NB4 (cell line): ENCODE measurements at regions not wholly inside any gene's neighbourhood (a gene's known extent, or its start where the extent isn't known, plus 50 kb on each side); places are given as distances from the start of the nearest gene placed in this dataset.

Experiments used
- DNase-seq: peaks from one replicate; pipeline ENCODE4 v3.0.0; 2010; ENCODE audit warnings: low read depth
- H3K4me3 ChIP-seq: one replicate; pipeline ENCODE4 v1.5.1; 2011; ENCODE audit warnings: mild to moderate bottlenecking, low read depth, low read length, moderate library complexity
- MYC ChIP-seq: IDR thresholded peaks from 2 replicates; pipeline ENCODE4 v1.6.1; 2011; ENCODE audit warnings: low read depth, low read length
- POLR2A ChIP-seq: IDR thresholded peaks from 2 replicates; pipeline ENCODE4 v1.6.1; 2011; ENCODE audit warnings: mild to moderate bottlenecking; ENCODE audit not compliant: insufficient read length; ENCODE audit errors: extremely low read depth
- TF ChIP-seq, protein P1 (sequence below): IDR thresholded peaks from one replicate; pipeline ENCODE4 v1.5.1; 2012; ENCODE audit warnings: low read depth, low read length
- TF ChIP-seq, protein P2 (sequence below): IDR thresholded peaks from 2 replicates; pipeline ENCODE4 v1.6.1; 2011; ENCODE audit warnings: low read depth, low read length

DNA sequence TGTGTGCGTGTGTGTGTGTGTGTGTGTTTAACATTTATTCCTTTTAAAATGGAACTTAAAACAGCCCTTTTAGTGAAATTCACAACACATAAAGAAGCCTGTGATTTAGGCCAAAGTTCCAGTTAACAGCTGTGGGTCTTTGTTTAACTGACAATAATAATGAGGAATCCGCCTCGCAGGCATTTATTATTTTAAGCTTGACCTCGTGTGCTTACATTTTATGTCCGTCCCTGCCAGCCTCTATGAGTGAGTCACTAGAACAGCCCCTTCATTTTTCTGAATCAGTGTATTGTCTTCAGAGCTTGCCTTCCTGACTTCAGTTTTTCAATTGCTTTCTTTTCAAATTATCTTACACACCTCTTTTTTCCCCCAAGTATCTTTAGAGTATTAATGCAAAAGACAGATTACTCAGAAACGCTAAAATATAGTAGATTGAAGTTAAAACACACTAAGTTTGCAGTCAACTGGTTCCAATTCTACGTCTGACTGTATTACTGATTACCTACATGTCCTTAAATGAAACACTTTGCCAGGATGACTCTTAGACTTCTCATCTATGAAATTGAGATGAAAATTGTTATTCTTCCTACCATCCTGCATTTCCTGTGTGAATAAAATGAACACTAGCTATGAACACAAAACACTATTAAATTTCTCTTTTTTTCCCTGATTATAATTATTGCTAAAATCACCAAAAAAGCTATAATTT lies 319.6 kb upstream of the HS3ST1 start:
- no peak for TF ChIP-seq MYC
- TF ChIP-seq POLR2A, result no peak
- TF ChIP-seq, protein P1, sequence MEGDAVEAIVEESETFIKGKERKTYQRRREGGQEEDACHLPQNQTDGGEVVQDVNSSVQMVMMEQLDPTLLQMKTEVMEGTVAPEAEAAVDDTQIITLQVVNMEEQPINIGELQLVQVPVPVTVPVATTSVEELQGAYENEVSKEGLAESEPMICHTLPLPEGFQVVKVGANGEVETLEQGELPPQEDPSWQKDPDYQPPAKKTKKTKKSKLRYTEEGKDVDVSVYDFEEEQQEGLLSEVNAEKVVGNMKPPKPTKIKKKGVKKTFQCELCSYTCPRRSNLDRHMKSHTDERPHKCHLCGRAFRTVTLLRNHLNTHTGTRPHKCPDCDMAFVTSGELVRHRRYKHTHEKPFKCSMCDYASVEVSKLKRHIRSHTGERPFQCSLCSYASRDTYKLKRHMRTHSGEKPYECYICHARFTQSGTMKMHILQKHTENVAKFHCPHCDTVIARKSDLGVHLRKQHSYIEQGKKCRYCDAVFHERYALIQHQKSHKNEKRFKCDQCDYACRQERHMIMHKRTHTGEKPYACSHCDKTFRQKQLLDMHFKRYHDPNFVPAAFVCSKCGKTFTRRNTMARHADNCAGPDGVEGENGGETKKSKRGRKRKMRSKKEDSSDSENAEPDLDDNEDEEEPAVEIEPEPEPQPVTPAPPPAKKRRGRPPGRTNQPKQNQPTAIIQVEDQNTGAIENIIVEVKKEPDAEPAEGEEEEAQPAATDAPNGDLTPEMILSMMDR, result no peak
- TF ChIP-seq, protein P2, sequence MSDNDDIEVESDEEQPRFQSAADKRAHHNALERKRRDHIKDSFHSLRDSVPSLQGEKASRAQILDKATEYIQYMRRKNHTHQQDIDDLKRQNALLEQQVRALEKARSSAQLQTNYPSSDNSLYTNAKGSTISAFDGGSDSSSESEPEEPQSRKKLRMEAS, result no peak
- no peak overlapping the region for H3K4me3 ChIP-seq
- DNase-seq, result no peak

DNA sequence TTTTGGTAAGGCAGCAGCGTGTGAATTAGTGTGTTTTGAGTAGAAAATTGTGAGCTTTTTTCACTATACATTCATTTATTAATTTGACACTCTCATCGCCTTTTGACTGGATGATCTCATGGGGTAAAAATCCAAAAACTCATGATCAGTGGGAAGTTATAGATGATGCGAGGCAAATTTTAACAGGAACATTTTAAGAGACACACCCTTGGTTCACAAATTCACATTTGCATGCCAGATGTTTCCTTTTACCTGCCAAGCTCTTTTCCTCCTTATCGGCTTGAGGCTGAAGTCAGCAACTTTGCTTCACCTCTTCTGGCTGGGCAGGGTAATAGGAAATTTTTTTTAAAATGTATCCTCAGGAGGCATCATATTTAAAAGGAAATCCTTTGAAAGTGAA lies 318.0 kb upstream of the HS3ST1 start:
- TF ChIP-seq, protein P2, result no peak
- TF ChIP-seq POLR2A (no peak), MYC (no peak)
- TF ChIP-seq, protein P1, result no peak
- H3K4me3 ChIP-seq, result no peak overlapping the region
- DNase-seq, result no peak

DNA sequence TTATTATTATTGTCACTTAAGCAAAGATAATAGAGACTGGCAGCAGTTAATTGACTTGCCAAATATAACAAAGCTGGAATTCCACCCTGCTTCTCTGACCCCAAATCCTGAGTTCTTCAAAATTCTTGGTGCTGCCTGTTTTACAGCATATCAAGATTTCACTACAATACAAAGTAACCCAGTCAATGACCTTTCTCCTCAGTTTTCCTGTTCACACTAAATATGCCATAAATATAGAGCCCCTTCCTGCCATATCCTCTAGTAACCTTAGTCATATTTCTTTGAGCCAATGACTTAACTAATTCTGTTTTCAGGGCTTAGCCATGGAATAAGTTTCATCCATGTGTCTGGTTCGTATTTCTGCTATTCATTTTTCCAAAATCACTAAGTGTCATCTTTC lies 315.3 kb upstream of the HS3ST1 start:
- no peak for DNase-seq
- no peak overlapping the region for H3K4me3 ChIP-seq
- no peak for TF ChIP-seq MYC
- TF ChIP-seq, protein P1, result no peak
- TF ChIP-seq, protein P2, result no peak
- TF ChIP-seq POLR2A, result no peak

DNA sequence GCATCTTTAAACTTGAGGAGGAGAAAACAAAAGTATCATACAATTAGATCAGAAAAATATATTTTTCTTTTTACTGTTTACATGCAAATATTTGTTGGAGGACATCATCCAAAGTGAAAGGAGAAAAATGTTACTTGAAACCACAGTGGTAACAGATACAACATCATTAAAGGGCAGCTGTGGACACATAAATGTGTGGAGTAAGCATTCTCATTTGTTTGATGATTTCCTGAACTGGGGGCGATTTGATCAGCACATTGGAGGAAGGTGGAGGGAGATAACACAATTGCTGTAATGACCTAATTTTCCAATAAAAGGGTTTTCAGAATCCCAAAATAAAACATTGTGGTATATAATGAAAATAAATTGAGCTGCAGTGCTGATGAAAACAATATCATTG lies 314.5 kb upstream of the HS3ST1 start:
- TF ChIP-seq, protein P1, result no peak
- TF ChIP-seq, protein P2, result no peak
- TF ChIP-seq MYC (no peak), POLR2A (no peak)
- no peak overlapping the region for H3K4me3 ChIP-seq
- no peak for DNase-seq

DNA sequence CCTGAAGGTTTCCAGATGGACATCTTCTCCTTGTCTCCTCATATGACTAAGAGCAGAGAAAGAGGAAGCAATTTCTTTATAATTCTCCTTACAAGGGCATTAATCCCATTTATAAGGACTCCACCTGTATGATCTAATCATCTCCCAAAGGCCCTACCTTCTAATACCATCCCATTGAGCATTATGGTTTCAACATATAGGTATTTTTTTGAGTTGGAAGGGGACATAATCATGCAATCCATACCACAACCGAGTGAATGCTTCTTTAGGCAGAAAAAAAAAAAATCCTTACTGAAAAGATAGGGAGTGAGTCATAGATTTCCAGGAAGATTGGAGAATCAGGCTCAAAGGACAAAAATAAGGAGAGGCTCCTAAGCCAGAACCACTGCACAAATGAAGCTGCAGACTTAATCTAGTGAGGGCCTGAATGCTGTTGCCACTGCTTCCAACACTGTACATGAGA lies 312.5 kb upstream of the HS3ST1 start:
- DNase-seq, result no peak
- no peak overlapping the region for H3K4me3 ChIP-seq
- no peak for TF ChIP-seq POLR2A
- TF ChIP-seq, protein P1, result no peak
- TF ChIP-seq, protein P2, result no peak
- no peak for TF ChIP-seq MYC
